Endodermal cell (in vitro differentiated cells): ENCODE measurements at regions not wholly inside any gene's neighbourhood (a gene's known extent, or its start where the extent isn't known, plus 50 kb on each side); places are given as distances from the start of the nearest gene placed in this dataset.

ENCODE experiments used
- DNase-seq: peaks from one replicate; pipeline ENCODE4 v3.0.0-alpha.2; 2017
- H3K27ac ChIP-seq: 2 replicates; pipeline ENCODE4 v1.5.1; 2013; ENCODE audit warnings: mild to moderate bottlenecking, low read depth, low read length, moderate library complexity
- H3K27me3 ChIP-seq: 2 replicates; pipeline ENCODE4 v1.6.1; 2013; ENCODE audit warnings: mild to moderate bottlenecking, low read length, moderate library complexity; ENCODE audit not compliant: insufficient read depth, control insufficient read depth, poor library complexity, severe bottlenecking
- H3K36me3 ChIP-seq: 2 replicates; pipeline ENCODE4 v1.7.0; 2013; ENCODE audit warnings: mild to moderate bottlenecking, low read length, moderate library complexity; ENCODE audit not compliant: control insufficient read depth, insufficient read depth
- H3K4me1 ChIP-seq: one replicate; pipeline ENCODE4 v1.7.0; 2013; ENCODE audit warnings: low read length; ENCODE audit not compliant: control insufficient read depth, insufficient read depth
- H3K4me3 ChIP-seq: 2 replicates; pipeline ENCODE4 v1.5.1; 2013; ENCODE audit warnings: mild to moderate bottlenecking, low read length, moderate library complexity
- H3K9ac ChIP-seq: 2 replicates; pipeline ENCODE4 v1.6.1; 2013; ENCODE audit warnings: mild to moderate bottlenecking, low read length, moderate library complexity; ENCODE audit not compliant: poor library complexity, severe bottlenecking; ENCODE audit errors: extremely low read depth
- H3K9me3 ChIP-seq: 2 replicates; pipeline ENCODE4 v1.6.1; 2013; ENCODE audit warnings: mild to moderate bottlenecking, low read length, moderate library complexity; ENCODE audit not compliant: control insufficient read depth
- H3K27ac Mint-ChIP-seq: 2 replicates; pipeline ENCODE4 v1.8.0; 2020; ENCODE audit warnings: mixed read lengths
- H3K27me3 Mint-ChIP-seq: 2 replicates; pipeline ENCODE4 v1.8.0; 2021; ENCODE audit warnings: mild to moderate bottlenecking, mixed read lengths; ENCODE audit not compliant: insufficient read depth
- H3K36me3 Mint-ChIP-seq: 2 replicates; pipeline ENCODE4 v1.8.0; 2020; ENCODE audit warnings: low read depth, mixed read lengths
- H3K4me1 Mint-ChIP-seq: 2 replicates; pipeline ENCODE4 v1.8.0; 2020; ENCODE audit warnings: mixed read lengths
- H3K4me3 Mint-ChIP-seq: 2 replicates; pipeline ENCODE4 v1.8.0; 2020; ENCODE audit warnings: mild to moderate bottlenecking, moderate library complexity, mixed read lengths
- H3K9me3 Mint-ChIP-seq: 2 replicates; pipeline ENCODE4 v1.8.0; 2020; ENCODE audit warnings: mild to moderate bottlenecking, mixed read lengths
- CTCF ChIP-seq: fragments of 200-600 bp; sonication (generic); conservative IDR thresholded peaks from 2 replicates; pipeline ENCODE4 v1.5.0; 2021; ENCODE audit warnings: antibody characterized with exemption, mild to moderate bottlenecking
- WGBS, 2 experiments: methylation state at CpG; one replicate each; pipeline versions ENCODE4 v1.1.5 to v1.1.7; 2013; ENCODE audit warnings: missing lambda C conversion rate in 2 of 2, mixed read lengths in 1 of 2; ENCODE audit not compliant: insufficient coverage in 1 of 2, insufficient read length in 1 of 2; 5-methylcytosine and 5-hydroxymethylcytosine counted together

DNA sequence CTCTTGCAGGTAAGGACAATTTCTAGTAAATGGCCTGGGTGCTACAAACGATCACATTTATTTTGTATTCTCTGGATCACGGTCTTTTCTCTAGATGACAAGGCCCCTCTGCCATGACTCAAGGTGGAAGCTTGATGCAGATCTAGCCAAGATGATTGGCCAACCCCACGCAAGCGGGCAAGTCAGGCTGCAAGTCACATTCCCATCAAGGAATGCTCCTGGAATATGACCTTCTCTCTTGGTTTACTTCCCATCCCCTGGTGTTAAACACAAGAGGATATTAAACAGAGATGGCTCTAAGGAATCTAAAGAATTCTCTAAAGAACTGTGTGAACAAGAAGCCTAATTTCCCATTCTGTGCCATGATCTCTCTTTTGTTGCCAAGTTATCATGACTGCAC lies 97.3 kb upstream of the SERPINE2 start:
- peaks cover 8% of the 10 kb centered on the region for H3K9me3 ChIP-seq
- H3K9ac ChIP-seq: no peak overlapping the region
- H3K27ac ChIP-seq: no peak overlapping the region
- Mint-ChIP-seq H3K4me3 (no peak overlapping the region), H3K27me3 (no peaks in the 10 kb centered on the region), H3K36me3 (no peaks in the 10 kb centered on the region), H3K4me1 (peaks cover 5% of the 10 kb centered on the region), H3K27ac (no peak overlapping the region), H3K9me3 (peaks cover 8% of the 10 kb centered on the region)
- 95 to 97% methylated on average over 4 of the region's 4 CpGs for WGBS, 2 experiments
- H3K27me3 ChIP-seq: no peaks in the 10 kb centered on the region
- no peak overlapping the region for H3K4me3 ChIP-seq
- no peak for TF ChIP-seq CTCF
- H3K4me1 ChIP-seq: peaks cover under 1% of the 10 kb centered on the region
- no peak for DNase-seq
- H3K36me3 ChIP-seq: no peaks in the 10 kb centered on the region

DNA sequence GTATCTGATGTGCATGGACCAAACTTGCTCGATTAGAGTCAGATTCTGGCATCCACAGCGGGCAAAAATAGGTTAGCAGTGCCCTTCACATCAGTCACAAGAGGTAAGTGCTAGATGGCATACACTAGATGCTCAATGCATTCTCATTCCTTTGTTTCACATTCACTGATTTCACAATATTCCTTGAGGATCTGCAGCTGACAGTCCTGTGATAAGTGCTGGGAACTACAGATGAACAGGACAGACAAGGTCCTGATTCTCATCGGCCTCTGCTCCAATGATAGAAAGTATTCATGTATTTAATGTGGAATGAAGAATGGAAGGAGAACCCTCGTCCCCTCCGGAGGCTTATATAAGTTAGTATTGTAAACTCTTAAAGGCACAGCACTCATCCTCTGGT lies 96.8 kb upstream of the SERPINE2 start:
- Histone ChIP-seq H3K36me3 (no peaks in the 10 kb centered on the region), H3K27ac (no peak overlapping the region), H3K4me1 (no peaks in the 10 kb centered on the region), H3K27me3 (no peaks in the 10 kb centered on the region), H3K9ac (no peak overlapping the region), H3K9me3 (peaks cover 8% of the 10 kb centered on the region), H3K4me3 (no peak overlapping the region)
- no peaks in the 10 kb centered on the region for H3K27me3 Mint-ChIP-seq
- DNase-seq: no peak
- no peaks in the 10 kb centered on the region for H3K36me3 Mint-ChIP-seq
- TF ChIP-seq CTCF: no peak
- peaks cover 3% of the 10 kb centered on the region for H3K4me1 Mint-ChIP-seq
- H3K9me3 Mint-ChIP-seq: peaks cover 8% of the 10 kb centered on the region
- no peak overlapping the region for H3K27ac Mint-ChIP-seq
- WGBS, 2 experiments: 89 to 93% methylated on average over 3 to 5 of the region's 5 CpGs
- no peak overlapping the region for H3K4me3 Mint-ChIP-seq

DNA sequence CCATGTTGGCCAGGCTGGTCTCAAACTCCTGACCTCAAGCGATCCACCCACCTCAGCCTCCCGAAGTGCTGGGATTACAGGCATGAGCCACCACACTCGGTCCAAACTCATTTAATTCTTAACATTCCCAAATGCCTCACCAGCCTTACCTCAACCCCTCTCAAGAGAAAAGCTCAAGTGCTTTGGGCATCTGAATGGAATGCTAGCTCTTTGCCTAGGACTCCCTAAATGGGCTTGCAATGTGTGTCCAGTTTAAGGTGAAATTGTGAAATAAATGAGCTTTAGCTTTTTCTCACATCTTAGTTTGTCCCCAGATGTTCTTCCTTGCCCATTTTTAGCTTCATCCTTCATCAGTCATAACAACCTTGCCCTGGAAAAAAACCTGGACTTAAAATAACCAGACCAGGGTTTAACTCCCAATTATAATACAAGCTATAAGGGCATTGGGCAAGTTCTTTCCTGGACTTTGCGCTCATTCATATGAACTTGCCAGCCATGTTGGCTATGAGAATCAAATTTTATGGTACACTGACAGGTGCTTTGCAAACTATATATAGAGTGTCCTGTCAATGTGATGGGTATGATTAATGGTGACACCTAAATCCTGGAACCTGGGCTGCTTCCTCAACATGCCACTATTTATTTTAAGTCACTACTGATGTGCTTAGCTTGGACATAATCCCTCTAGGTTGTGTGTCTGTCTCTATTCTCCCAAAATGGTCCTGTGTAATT lies 95.1 kb upstream of the SERPINE2 start:
- H3K9me3 Mint-ChIP-seq: peaks cover 8% of the 10 kb centered on the region
- H3K4me1 ChIP-seq: no peaks in the 10 kb centered on the region
- H3K4me1 Mint-ChIP-seq: peaks cover 3% of the 10 kb centered on the region

More for the DNA sequence above, 95.1 kb upstream of the SERPINE2 start:
- no peaks in the 10 kb centered on the region for H3K27me3 Mint-ChIP-seq
- Histone ChIP-seq H3K27me3 (no peaks in the 10 kb centered on the region), H3K9ac (no peak overlapping the region), H3K9me3 (peaks cover 8% of the 10 kb centered on the region), H3K4me3 (no peak overlapping the region), H3K27ac (no peak overlapping the region), H3K36me3 (no peaks in the 10 kb centered on the region)
- no peaks in the 10 kb centered on the region for H3K36me3 Mint-ChIP-seq
- H3K4me3 Mint-ChIP-seq: no peak overlapping the region
- no peak overlapping the region for H3K27ac Mint-ChIP-seq
- no peak for TF ChIP-seq CTCF
- WGBS, 2 experiments: 78 to 96% methylated on average over 3 to 4 of the region's 4 CpGs
- no peak for DNase-seq
